ENCODE measurements at regions not wholly inside any gene's neighbourhood (a gene's known extent, or its start where the extent isn't known, plus 50 kb on each side); places are given as distances from the start of the nearest gene placed in this dataset.

DNA sequence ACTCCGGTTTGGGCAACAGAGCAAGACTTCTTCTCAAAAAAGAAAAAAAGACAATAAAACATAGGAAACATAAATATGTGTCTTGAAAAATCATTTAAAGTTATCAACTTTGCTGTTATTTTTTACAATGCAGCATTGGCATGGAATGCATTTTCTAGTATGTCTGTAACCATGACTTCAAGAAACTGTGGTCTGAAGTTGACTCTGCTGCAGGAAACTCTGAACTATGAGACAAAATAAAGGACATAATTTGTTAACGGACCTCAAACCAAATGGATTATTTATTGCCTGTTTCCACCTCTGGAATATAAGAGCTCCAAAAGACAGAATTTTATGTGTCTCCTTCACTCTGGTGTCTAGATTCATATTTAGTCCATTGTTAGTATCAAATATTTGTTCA lies 79.1 kb downstream of the TRIB2 start:
- DNase-seq, result no peak

DNA sequence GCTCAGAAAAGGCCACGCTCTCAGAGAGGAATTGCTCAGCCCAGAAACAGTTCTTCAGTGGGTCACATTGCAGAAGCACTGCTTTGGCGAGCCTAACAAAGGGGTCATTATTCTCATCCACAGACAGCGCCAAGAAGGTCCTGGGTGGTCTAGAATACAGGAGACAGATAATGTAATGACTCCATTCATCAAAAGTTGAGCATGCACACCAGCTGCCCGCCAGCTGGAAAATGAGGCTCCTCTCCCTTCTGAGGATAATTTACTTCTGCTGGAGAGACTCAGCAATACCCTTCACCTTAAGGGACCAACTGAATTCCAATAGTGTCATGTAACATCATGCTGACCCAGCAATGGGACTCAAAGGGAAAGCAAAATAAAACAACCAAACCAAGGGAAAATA lies 79.9 kb downstream of the TRIB2 start:
- no peak for DNase-seq

DNA sequence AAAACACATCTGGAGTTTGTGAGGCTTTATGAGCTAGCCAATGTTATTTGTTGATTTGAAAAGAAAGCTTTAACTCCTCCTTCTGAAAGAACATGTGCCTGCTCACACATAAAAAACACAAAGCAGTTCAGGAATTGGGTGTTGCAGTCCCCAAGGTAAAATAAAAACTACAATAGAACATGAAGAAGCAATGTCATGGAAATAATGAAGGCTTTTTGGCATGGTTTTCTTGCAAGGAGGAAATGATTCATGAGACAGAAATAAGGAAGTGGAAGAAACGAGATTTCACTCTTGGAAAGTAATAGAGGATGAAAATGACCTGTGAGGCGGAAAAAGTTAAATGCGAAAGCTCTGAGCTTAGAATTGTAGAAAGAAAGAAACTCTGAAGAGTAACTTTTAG lies 81.1 kb downstream of the TRIB2 start:
- DNase-seq, result no peak

DNA sequence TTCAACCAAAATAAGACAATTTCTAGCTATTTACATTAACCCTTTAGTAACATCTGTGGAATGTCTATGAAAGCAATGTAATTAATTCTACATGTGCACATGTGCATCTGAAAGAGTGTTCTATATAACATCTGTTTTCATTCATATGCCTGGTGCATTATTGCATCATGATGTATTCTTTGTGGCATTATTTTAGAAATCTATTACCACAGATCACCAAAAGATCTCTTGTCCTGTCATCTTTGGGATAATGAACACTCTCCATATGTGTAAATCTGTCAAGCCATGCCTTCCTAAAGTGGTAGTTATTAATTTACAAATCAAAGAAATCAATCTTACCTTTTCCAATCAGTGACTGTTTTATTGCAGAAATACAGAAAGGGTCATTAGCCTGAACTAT lies 86.9 kb downstream of the TRIB2 start:
- DNase-seq, result no peak

DNA sequence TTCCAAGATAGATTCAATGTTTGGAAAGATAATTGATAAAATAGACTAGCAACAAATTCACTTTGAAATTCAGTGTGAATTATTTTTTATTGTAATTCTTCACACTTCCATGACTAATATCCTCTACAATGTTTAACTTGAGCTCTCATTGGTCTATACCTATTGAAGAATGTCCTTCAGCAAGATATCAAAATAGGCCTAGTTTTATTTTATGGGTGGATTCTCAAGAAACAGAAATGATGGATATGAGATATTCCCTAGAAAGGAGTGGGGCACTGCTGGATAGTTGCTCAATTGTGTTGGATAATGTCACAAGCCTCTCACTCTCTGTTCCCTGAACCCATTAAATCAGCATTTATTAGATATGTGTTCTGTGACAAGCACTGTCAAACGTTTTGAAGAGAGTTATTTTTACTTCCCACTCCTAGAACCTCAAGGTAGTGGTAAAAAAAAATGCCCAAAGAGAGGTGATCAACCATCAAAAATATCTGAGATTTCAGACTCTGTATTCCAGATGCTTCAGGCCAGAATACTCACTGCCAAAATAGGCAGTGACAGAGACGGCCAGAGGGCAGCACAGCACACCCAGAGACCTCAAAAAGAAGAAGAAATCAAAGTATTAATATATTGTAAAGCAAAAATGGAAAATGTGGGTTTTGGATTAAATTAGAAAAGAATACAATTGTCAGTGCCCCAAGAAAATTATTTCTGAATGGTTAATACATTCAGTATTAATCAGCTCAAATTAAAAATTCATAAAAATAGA lies 87.5 kb downstream of the TRIB2 start:
- DNase-seq, result no peak

DNA sequence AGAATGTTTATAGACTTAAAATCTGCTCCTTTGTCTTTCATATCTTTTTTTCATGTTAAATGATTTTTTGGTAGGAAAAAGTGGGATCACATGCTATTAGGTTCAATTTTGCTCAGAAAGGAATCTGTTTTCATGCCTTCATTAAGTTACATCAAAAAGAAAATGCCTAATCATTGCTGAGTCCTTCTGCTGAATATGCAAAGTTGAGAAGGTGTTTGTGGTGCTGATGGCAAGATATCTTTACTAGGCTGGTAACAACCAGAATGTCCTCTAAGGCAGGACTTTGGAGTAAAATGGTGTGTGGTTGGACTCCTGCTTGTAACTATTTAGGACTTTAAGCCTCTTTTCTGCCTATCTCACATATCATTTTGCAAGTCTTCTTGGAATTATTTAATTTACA lies 88.3 kb downstream of the TRIB2 start:
- DNase-seq, result no peak

DNA sequence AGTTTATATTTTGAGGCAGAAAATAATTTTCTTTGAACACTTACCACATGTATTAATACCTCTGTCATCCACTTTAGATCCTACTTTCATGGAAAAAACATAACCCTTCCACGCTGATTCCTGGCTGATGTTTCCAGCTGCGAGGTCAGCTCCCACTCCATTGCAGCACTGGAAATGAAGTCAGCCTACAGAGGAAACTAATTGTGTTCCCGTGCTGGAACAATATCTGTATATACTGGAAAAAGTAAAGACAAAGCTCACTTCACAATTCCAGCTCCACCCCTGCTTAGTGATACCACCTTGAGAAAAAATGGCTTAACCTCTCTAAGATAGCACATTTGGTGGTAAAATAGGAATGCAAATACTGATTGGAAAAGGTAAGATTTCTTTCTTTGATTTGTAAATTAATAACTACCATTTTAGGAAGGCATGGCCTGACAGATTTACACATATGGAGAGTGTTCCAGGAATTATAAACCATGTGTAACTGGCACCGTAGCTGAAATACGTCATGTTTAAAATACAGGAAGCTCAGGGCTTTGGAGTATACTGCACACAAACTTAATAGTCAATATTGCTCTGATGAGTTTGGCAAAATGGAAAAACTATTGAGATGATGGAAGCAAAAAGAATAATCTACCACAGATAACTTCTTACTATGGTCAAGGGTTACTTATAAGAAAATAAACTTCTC lies 90.0 kb downstream of the TRIB2 start:
- DNase-seq, result no peak

DNA sequence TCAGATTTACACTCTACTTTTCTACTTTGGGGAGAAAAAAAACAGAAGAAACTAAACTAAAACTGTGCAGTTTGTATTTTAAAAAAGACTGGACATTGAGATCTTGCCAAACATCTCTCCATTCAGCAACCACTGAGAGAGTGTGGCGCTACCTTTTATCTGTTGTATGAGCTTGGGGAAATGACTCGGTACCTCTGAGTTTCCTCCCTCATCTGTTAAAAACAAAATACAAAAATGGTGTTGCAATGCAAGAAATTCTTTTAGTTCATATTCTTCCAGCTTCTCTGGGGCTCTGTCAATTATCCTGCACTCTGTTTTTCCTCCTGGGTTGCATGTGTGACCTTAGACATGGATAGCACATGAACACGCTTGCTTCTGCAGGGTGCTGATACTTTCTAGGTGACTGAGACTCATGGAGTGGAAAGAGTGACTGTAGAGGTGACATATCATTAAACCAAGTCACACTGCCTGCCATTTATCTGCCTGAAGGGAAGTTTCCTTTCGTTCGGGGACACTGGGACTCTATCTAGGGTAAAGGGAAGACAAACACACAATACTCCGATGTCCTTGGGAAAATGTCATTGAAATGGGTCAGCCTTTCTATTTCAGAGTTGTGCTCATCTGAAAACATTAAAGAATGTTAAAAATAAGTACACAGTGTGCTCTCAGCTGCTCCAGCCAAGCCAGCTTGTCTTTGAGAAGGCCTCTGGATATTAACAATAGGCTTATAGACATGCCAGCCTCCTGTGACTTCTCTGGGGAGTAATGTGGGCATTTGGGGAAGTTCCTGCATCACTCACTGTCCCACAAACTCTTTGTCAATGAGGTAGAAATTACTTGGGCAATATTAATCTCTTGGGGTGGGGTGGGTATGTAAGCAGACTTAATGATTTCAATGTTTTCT lies 91.4 kb downstream of the TRIB2 start:
- no peak for DNase-seq

DNA sequence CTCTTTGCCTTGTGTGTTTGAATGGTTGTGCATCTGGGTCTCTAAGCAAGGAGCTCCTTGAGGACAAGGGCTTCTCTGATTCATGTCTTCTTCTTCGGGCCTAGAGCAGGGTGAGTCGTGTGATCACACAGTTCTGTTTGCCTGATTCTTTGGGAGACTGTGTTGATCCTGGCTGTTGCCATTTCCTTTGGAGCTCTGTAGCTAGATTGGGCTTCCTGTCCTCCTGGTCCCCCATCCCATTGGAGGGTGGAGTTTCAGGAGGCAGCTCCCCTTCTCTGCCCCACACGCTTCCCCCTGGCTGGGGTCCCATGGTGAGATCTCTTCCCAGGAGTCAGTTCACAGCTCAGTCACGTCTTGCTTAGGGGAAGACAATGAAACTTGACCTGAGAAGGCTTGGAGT lies 92.8 kb downstream of the TRIB2 start:
- DNase-seq, result no peak

DNA sequence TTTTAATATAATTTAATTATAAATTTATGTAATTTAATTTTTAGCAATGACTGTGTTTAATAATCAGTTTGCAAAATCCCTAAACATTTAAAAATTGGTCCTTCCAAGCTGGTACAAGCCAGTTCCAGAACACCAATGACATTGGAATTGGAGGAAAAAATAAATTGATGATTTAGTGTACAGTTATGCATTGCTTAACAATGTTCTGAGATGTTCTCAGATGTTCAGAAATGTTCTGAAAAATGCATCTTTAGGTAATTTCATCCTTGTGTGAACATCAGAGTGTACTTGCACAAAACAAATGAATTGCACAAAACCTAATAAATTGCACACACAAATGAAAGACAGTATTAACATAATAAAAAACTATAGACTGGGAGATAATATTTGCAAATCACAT lies 95.2 kb downstream of the TRIB2 start:
- no peak for DNase-seq

DNA sequence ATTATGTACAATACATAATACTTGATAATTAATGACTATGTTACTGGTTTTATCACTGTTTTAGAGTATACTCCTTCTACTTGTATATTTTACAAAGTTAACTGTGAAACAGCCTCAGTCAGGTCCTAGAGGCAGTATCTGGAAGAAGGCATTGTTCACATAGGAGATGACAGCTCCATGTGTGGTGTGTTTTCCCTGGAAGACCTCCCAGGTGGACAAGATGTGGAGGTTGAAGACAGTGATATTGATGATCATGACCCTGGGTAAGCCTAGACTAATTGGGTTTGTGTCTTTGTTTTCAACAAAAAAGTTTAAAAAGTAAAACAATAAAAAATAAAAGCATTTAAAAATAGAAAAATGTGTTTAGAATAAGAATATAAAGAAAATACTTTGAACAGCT lies 96.4 kb downstream of the TRIB2 start:
- DNase-seq, result no peak

DNA sequence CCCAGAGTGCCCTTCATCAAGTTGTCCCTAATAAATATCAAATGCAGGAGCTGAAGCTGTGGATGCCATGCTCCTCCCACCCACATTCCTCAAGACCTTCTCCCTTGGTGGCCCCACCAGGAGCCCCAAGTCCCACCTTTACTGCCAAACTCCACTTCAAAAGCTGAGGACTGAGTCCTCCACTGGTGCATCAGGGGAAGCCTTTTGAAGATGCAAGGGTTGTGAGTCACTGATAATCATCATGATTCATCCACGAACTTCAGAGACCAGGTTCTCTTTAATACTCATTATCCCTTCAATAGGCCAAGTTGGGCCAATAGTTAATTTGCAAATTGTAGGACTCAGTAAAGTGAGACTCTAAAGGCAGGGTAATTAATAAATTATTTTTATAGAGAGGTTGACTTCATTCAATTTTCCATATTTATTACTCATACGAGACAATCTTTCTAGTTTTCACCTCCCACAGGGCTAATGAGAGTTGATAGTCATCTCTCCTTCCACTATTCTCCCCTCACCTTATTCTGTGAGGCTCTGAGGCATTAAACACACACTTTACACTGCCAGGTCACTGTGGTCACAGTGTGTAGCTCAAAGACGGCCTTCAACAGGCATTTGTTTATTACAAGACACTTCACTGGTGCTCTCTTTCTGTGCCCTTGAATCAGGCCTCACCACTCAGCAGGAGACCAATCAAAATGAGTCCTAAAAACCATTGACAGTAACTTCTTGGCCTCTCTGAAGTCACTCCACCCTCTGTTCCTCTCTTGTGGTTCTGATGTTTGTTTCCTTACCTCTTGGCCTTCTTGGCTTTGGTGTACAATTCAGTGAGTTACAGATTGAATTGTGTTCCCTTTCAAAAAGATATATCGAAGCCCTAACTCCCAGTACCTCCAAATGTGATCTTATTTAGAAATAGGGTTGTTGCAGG lies 99.9 kb downstream of the TRIB2 start:
- no peak for DNase-seq

DNA sequence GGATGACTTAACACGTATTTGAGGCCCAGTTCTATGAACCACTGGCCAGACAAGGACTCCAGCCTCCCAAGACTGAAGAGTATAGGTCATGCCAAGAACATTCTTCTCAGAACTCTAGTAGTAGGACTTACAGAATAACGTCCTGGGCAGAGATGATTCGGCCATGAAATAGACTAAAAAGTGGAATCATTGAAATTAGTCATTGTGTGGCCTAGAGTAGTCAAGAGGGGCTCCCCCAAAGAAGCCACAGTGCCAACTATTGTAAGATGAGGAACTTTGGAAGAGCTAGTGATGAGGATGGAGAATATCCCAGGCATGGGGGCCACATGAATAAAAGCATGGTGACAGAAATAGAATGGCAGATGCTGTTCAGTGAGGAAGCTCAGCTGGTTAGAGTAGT lies 101.1 kb downstream of the TRIB2 start:
- DNase-seq, result no peak

DNA sequence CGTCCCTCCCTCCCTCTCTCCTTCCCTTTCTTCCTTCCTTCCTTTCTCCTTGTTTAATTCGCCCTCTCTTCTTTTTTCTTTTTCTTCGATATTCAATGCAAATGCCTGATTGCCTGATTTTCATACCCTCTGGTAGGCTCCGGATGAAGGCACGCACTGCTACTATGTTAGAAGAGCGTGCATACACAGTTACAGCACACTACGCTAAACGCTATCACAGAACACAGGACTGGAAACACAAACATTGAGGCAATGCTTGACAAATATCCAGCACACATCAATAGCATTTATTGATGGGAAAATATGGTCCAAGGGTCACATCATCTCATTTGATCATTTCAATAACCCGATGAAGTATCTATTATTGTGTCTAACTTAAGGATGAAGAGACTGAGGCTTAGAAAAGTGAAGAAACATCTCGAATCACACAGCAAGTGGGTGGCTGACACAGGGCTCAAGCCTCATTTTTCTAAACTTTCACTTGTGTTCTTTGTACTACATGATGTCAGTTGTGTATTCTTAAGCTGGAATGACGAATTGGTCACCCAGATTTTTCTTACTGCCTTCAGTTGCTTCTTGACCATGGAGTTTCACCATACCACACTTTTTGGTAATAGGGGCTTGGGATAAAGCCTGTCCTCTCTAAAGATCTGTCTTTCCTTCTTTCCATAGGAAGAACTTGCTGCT lies 101.8 kb downstream of the TRIB2 start:
- no peak for DNase-seq

DNA sequence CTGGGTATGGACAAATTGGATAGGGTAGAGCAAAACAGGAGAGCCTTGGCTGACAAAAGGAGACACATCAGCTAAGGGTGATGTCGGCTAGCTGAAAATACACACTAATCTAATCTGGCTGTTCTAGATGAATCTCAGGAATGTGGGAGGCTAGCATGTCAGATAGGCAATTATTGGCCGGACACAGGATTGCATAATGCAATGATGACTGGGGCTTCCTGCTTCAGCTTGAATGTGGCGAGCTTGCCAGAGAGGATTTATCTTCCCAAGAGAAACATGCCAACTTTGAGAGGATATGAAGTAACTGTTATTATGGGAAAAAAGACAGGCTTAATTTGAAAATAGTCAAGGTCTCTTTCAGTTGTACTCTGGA lies 102.4 kb downstream of the TRIB2 start:
- DNase-seq, result no peak

DNA sequence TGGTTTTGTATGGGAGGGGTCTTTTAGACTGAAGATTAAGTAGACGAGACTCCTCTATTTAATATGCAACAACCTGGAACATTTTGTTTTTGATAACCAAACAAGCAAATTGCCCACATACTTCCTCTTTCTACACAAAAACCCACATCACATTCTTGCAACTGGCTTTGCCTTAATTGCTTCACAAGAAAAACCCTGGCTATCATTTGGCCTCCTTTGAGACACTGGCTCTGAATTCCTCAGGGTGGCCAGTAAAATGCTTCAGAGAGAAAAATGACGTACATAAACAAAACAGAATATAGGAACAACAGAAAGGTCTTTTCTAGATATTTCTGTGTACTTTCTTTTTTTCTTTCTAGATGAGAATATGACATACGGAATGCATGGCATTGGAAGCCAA lies 103.0 kb downstream of the TRIB2 start:
- no peak for DNase-seq

DNA sequence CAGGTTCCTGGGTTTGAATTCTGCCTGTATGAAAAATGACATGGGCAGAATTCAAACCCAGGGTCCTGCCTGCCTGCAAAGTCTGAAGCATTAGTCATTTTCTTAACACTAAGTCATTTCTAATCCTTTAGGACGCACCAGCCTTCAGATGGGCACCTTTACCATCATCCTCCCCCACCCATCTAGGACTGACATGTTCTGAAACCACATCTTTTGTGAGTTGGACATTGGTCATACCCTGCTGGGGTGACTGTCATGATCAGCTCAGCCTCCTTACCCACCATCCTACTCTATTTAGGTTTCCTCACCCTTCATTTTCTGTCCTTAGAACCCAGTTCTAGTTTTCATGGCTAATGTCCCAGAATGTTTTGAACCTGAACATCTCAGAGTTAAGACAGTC lies 104.9 kb downstream of the TRIB2 start:
- no peak for DNase-seq

DNA sequence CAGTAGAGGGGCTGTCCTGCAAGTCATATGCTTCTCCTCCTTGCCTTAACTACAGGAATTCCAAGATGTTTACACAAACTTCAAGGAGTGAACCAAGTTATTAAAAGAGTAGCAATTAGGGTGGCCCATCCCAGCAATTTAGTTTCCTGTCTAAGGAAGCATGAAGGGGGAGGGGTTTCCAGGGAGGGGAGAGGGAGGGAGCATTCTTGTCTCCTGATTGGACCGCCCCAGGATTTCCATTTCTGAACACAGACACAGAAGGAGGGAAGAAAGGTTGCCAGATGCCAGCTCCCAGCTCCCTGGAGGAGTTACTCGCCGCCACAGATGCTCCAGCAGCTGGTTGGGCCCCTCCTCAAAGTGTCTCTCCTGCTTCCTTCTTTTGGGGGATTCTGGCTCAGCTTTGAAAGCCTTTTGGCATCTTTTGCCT lies 107.6 kb downstream of the TRIB2 start:
- no peak for DNase-seq

DNA sequence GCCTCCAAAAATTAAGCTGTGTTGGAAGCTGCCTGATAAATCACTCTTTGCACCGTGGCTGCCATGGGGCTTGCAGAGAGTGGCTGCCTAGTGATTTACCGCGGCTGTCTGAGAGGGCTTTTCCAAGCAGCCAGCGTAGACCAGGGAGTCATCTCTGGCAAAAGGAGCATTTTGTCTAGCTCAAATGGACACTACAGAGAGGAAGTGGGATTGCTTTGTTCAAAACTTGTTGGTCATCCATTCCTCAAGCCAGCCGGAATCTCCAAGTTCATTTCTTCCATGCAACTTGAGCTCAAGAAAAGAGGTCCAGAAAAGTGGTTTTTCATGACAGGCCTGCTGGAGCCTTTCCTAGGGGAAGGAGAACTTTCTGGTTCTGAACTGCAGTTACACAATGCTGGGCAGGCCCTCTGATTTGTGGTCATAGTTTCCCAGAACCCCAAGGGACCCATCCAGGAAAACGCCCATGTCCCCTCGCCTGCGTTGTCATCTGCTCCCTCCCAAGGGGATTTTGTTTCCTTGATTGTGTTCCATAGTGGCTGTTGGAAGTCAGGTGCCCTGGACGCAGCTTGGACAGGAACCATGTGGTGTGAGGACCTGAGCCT lies 108.1 kb downstream of the TRIB2 start:
- no peak for DNase-seq

DNA sequence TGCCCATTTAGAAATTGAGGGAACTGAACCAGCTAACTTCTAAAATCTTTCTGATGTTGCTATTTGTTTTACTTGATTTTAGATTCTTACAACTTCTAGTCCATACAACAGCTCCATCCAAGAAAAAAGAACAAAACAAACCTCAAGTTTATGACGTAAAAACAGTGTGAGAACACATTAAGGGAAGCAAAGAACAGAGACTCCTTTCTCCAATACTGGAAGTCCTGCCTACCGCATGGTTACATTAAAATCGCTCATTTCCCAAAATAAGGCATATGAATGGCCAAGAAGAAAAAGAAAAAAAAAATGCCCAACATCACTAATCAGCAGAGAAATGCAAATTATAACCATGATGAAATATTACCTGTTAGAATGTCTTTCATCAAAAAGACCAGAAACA lies 110.0 kb downstream of the TRIB2 start:
- DNase-seq, result no peak

DNA sequence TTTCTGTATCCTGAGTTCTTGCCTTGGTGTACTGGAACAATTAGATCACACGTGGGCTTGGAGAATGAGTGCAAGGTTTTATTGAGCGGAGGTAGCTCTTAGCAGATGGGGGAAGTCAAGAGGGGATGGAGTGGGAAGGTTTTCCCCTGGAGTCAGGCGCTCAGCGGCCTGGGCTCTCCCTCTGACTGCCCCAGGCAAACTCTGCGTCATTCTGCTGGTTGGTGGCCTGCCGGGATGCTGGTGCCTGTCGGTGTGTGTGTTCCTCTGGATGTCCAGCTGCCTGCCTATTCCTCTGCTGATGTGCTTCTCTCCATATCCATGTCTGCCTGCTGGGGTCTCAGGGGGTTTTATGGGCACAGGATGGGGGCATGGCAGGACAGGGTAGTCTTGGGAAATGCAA lies 111.0 kb downstream of the TRIB2 start:
- no peak for DNase-seq

DNA sequence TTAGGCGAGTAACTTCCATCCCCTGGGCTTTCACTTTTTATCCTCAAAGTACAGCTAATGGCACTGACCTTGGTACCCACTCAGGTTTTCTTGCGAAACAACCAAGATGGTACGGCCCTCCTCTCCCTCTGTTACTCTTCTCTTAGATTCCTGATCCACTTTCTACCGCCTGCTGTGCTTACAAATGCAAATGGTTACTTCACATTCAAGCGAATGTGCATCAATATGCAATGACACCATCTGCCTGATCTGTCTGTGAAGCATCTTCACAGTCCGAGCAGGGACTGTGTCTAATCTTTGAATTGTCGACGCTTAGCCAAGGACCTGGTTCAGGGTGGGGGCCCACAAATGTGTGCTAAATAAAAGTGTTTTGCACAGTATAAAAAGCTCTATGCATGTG lies 112.2 kb downstream of the TRIB2 start:
- no peak for DNase-seq
